ENCODE measurements at regions not wholly inside any gene's neighbourhood (a gene's known extent, or its start where the extent isn't known, plus 50 kb on each side); places are given as distances from the start of the nearest gene placed in this dataset.
"Not testable (repeated sequence)": the region's sequence is repeated elsewhere in the genome, so short reads cannot be mapped to it uniquely, and the experiment has no call there.

DNA sequence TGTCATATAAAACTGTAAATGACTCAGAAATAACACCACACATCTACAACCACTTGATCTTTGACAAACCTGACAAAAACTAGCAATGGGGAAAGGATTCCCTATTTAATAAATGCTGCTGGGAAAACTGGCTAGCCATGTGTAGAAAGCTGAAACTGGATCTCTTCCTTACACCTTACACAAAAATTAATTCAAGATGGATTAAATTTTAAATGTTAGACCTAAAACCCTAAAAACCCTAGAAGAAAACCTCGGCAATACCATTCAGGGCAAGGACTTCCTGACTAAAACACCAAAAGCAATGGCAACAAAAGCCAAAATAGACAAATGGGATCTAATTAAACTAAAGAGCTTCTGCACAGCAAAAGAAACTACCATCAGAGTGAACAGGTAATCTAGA lies 1315.3 kb upstream of the CNTN5 start:
- TF ChIP-seq, protein P1, sequence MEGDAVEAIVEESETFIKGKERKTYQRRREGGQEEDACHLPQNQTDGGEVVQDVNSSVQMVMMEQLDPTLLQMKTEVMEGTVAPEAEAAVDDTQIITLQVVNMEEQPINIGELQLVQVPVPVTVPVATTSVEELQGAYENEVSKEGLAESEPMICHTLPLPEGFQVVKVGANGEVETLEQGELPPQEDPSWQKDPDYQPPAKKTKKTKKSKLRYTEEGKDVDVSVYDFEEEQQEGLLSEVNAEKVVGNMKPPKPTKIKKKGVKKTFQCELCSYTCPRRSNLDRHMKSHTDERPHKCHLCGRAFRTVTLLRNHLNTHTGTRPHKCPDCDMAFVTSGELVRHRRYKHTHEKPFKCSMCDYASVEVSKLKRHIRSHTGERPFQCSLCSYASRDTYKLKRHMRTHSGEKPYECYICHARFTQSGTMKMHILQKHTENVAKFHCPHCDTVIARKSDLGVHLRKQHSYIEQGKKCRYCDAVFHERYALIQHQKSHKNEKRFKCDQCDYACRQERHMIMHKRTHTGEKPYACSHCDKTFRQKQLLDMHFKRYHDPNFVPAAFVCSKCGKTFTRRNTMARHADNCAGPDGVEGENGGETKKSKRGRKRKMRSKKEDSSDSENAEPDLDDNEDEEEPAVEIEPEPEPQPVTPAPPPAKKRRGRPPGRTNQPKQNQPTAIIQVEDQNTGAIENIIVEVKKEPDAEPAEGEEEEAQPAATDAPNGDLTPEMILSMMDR (IDR thresholded peaks at IDR 0.05), result not testable (repeated sequence)
- not testable (repeated sequence) for TF ChIP-seq POLR2A, POLR2AphosphoS5 (IDR thresholded peaks at IDR 0.05)

All from breast epithelium (tissue), 3 donors.